H1 (cell line): ENCODE measurements at regions not wholly inside any gene's neighbourhood (a gene's known extent, or its start where the extent isn't known, plus 50 kb on each side); places are given as distances from the start of the nearest gene placed in this dataset.

Experiments
- CTCF ChIA-PET: fragments of 300-600 bp; sonication (Branson Sonifier 250); formaldehyde crosslinking; loops from one replicate; lab custom pipeline; 2021; ENCODE audit not compliant: partially characterized antibody; lab: Charles Lee
- POLR2A ChIA-PET: fragments of 300-600 bp; sonication (Branson Sonifier 250); formaldehyde crosslinking; loops from one replicate; lab custom pipeline; 2021; ENCODE audit warnings: inconsistent platforms; ENCODE audit not compliant: partially characterized antibody; lab: Charles Lee
- DNase-seq, 2 experiments: peaks; one replicate each; pipeline versions ENCODE4 v3.0.0 to v3.0.0-alpha.2; 2010 to 2022; ENCODE audit warnings: low spot score in 2 of 2, low read depth in 1 of 2, mixed read lengths in 1 of 2
- FAIRE-seq: peaks from 2 replicates; lab custom pipeline; 2011; peaks lifted over from hg19 to GRCh38; lab: Jason Lieb, UNC
- H2AFZ ChIP-seq: 2 replicates; pipeline ENCODE4 v1.8.1; 2012; ENCODE audit warnings: low read length, inconsistent platforms
- H2AK5ac ChIP-seq: 2 replicates; pipeline ENCODE4 v1.6.1; 2013; ENCODE audit warnings: low read depth, low read length
- H2BK120ac ChIP-seq: replicated peaks from 2 replicates; pipeline ENCODE3; 2013; ENCODE audit warnings: low read depth, low read length, inconsistent platforms
- H2BK12ac ChIP-seq: 2 replicates; pipeline ENCODE4 v1.6.1; 2013; ENCODE audit warnings: low read depth, low read length
- H2BK15ac ChIP-seq: 2 replicates; pipeline ENCODE4 v1.6.1; 2013; ENCODE audit warnings: low read length
- H2BK20ac ChIP-seq: 2 replicates; pipeline ENCODE4 v1.6.1; 2013; ENCODE audit warnings: low read length
- H2BK5ac ChIP-seq: 2 replicates; pipeline ENCODE4 v1.6.1; 2013; ENCODE audit warnings: low read depth, low read length
- H3K14ac ChIP-seq: 2 replicates; pipeline ENCODE4 v1.6.1; 2013; ENCODE audit warnings: inconsistent platforms; ENCODE audit not compliant: insufficient read length
- H3K18ac ChIP-seq: 2 replicates; pipeline ENCODE4 v1.6.1; 2013; ENCODE audit warnings: low read length; ENCODE audit errors: extremely low read depth
- H3K23ac ChIP-seq: 2 replicates; pipeline ENCODE4 v1.6.1; 2013; ENCODE audit warnings: inconsistent platforms; ENCODE audit not compliant: insufficient read length
- H3K23me2 ChIP-seq: 2 replicates; pipeline ENCODE4 v1.6.1; 2013; ENCODE audit warnings: low read depth, low read length
- H3K27ac ChIP-seq: 2 replicates; pipeline ENCODE4 v1.6.1; 2011; ENCODE audit warnings: low read depth, low read length, inconsistent platforms
- H3K27me3 ChIP-seq, 4 experiments: replicated peaks in 1 of 4; 1 replicate in 1 of 4; 2 replicates in 3 of 4; pipeline versions ENCODE4 v1.6.1 to v1.8.1; 2011 to 2013; ENCODE audit warnings: low read length in 3 of 4, mild to moderate bottlenecking in 3 of 4, inconsistent platforms in 2 of 4, mixed read lengths in 2 of 4, moderate library complexity in 1 of 4; ENCODE audit not compliant: control insufficient read depth in 3 of 4, insufficient read depth in 3 of 4; ENCODE audit errors: extremely low read depth in 1 of 4
- H3K36me3 ChIP-seq, 4 experiments: 2 replicates each; pipeline versions ENCODE4 v1.6.1 to v1.8.1; 2011 to 2013; ENCODE audit warnings: mild to moderate bottlenecking in 4 of 4, low read length in 3 of 4, moderate library complexity in 2 of 4, control low read depth in 1 of 4, inconsistent platforms in 1 of 4; ENCODE audit not compliant: insufficient read depth in 4 of 4, control insufficient read depth in 2 of 4
- H3K4ac ChIP-seq: replicated peaks from 2 replicates; pipeline ENCODE3; 2013; ENCODE audit warnings: low read length, low read depth, mixed read lengths, inconsistent platforms; ENCODE audit not compliant: insufficient read length
- H3K4me1 ChIP-seq, 4 experiments: replicated peaks in 1 of 4; 1 replicate in 1 of 4; 2 replicates in 3 of 4; pipeline versions ENCODE4 v1.6.1 to v1.8.1; 2011 to 2013; ENCODE audit warnings: low read length in 3 of 4, inconsistent platforms in 2 of 4, mixed read lengths in 1 of 4; ENCODE audit not compliant: insufficient read depth in 4 of 4, control insufficient read depth in 3 of 4
- H3K4me2 ChIP-seq, 2 experiments: 2 replicates each; pipeline versions ENCODE4 v1.6.1 to v1.8.1; 2011 to 2013; ENCODE audit warnings: low read depth in 2 of 2, low read length in 2 of 2, control low read depth in 1 of 2, inconsistent platforms in 1 of 2, mild to moderate bottlenecking in 1 of 2; ENCODE audit not compliant: insufficient read depth in 1 of 2
- H3K4me3 ChIP-seq, 4 experiments: fragments of 200-600, 300-600 bp in 1 of 4; sonication (generic), shearing (Covaris generic), sonication (Bioruptor Twin) in 1 of 4; 2 replicates each; pipeline versions ENCODE4 v1.5.1 to v1.8.1; 2011 to 2016; ENCODE audit warnings: low read length in 4 of 4, low read depth in 3 of 4, control low read depth in 2 of 4, inconsistent platforms in 2 of 4, mild to moderate bottlenecking in 2 of 4, mixed read lengths in 1 of 4, moderate library complexity in 1 of 4; ENCODE audit not compliant: insufficient read depth in 2 of 4; ENCODE audit errors: extremely low read depth in 1 of 4
- H3K56ac ChIP-seq: replicated peaks from 2 replicates; pipeline ENCODE3; 2013; ENCODE audit warnings: low read depth, mild to moderate bottlenecking, mixed read lengths, low read length, inconsistent platforms; ENCODE audit not compliant: insufficient read length
- H3K79me1 ChIP-seq: 2 replicates; pipeline ENCODE4 v1.6.1; 2013; ENCODE audit warnings: low read depth, low read length, control low read depth
- H3K79me2 ChIP-seq, 2 experiments: 2 replicates each; pipeline versions ENCODE4 v1.6.1 to v1.8.1; 2012 to 2013; ENCODE audit warnings: low read length in 2 of 2, mild to moderate bottlenecking in 2 of 2, inconsistent platforms in 1 of 2; ENCODE audit not compliant: insufficient read depth in 2 of 2, control insufficient read depth in 1 of 2
- H3K9ac ChIP-seq, 4 experiments: replicated peaks in 1 of 4; 1 replicate in 1 of 4; 2 replicates in 3 of 4; pipeline versions ENCODE4 v1.6.1 to v1.8.1; 2011 to 2013; ENCODE audit warnings: low read depth in 3 of 4, low read length in 3 of 4, control low read depth in 2 of 4, mild to moderate bottlenecking in 2 of 4, moderate library complexity in 2 of 4, inconsistent platforms in 1 of 4; ENCODE audit errors: extremely low read depth in 1 of 4
- H3K9me3 ChIP-seq, 2 experiments: 2 replicates each; pipeline versions ENCODE4 v1.6.1 to v1.8.1; 2012 to 2013; ENCODE audit warnings: mild to moderate bottlenecking in 2 of 2, moderate library complexity in 2 of 2, control low read depth in 1 of 2, inconsistent platforms in 1 of 2, low read depth in 1 of 2, low read length in 1 of 2, mixed read lengths in 1 of 2; ENCODE audit not compliant: insufficient read depth in 2 of 2
- H4K20me1 ChIP-seq, 2 experiments: replicated peaks in 1 of 2; 2 replicates each; pipeline versions ENCODE3 to v1.8.1; 2011 to 2013; ENCODE audit warnings: inconsistent platforms in 2 of 2, low read length in 2 of 2, mild to moderate bottlenecking in 1 of 2; ENCODE audit not compliant: insufficient read depth in 2 of 2, control insufficient read depth in 1 of 2
- H4K5ac ChIP-seq: 2 replicates; pipeline ENCODE4 v1.6.1; 2013; ENCODE audit warnings: low read length, low read depth, mixed read lengths, inconsistent platforms; ENCODE audit not compliant: insufficient read length
- H4K8ac ChIP-seq: 2 replicates; pipeline ENCODE4 v1.8.0; 2013; ENCODE audit warnings: mild to moderate bottlenecking, moderate library complexity, low read length, inconsistent platforms; ENCODE audit not compliant: insufficient read depth; ENCODE audit errors: extremely low read depth
- H4K91ac ChIP-seq: replicated peaks from 2 replicates; pipeline ENCODE3; 2013; ENCODE audit warnings: low read length, mixed read lengths, inconsistent platforms; ENCODE audit not compliant: insufficient read length
- CREB1 ChIP-seq: IDR thresholded peaks from 2 replicates; pipeline ENCODE4 v1.6.1; 2012; ENCODE audit warnings: inconsistent platforms
- JUN ChIP-seq: IDR thresholded peaks from 2 replicates; pipeline ENCODE4 v1.6.1; 2011; ENCODE audit warnings: low read depth, mild to moderate bottlenecking, improper control_type of control experiment, low read length
- ZNF274 ChIP-seq: IDR thresholded peaks from 2 replicates; pipeline ENCODE4 v1.7.0; 2012; ENCODE audit warnings: low read length, borderline replicate concordance; ENCODE audit errors: extremely low read depth
- WGBS, 2 experiments: shearing (Covaris generic) in 1 of 2; methylation state at CpG; one replicate each; pipeline versions ENCODE4 v1.1.6 to v1.1.7; 2013 to 2015; ENCODE audit warnings: low lambda C conversion rate in 2 of 2, mixed read lengths in 2 of 2, inconsistent platforms in 1 of 2, low coverage in 1 of 2, missing lambda C conversion rate in 1 of 2; ENCODE audit not compliant: insufficient replicate concordance in 2 of 2, insufficient coverage in 1 of 2, insufficient read length in 1 of 2; ENCODE audit errors: extremely low coverage in 1 of 2, missing lambda C conversion rate in 1 of 2; 5-methylcytosine and 5-hydroxymethylcytosine counted together

- no peak overlapping the region for H3K4ac ChIP-seq
- no peak overlapping the region for H4K5ac ChIP-seq
- H3K9ac ChIP-seq = no peak overlapping the region
- no peak overlapping the region for H4K91ac ChIP-seq
- no peak overlapping the region for H3K18ac ChIP-seq
- CTCF ChIA-PET = no interaction called here
- no peak overlapping the region for H2AK5ac ChIP-seq
- no peaks in the 10 kb centered on the region for H3K4me1 ChIP-seq
- H3K9me3 ChIP-seq = no peaks in the 10 kb centered on the region; a peak in 2 of 4 replicates
- no peak overlapping the region for H2BK15ac ChIP-seq
- H3K56ac ChIP-seq = no peak overlapping the region
- no peaks in the 10 kb centered on the region for H4K20me1 ChIP-seq
- H2BK5ac ChIP-seq = no peak overlapping the region
- no peak overlapping the region for H2AFZ ChIP-seq
- H3K27me3 ChIP-seq = no peaks in the 10 kb centered on the region
- H3K27ac ChIP-seq = no peak overlapping the region
- no peak for TF ChIP-seq JUN
- TF ChIP-seq CREB1 = no peak
- TF ChIP-seq ZNF274 = no peak
- H3K23ac ChIP-seq = no peak overlapping the region
- no peaks in the 10 kb centered on the region for H3K79me2 ChIP-seq
- H3K14ac ChIP-seq = no peak overlapping the region
- no peak overlapping the region for H4K8ac ChIP-seq
- FAIRE-seq (no peak), DNase-seq (no peak)
- no peaks in the 10 kb centered on the region for H3K36me3 ChIP-seq
- H2BK12ac ChIP-seq = no peak overlapping the region
- 96% methylated on average over 5 of the region's 5 CpGs; no CpG with 5 or more reads in 1 of the 2 experiments for WGBS, 2 experiments
- POLR2A ChIA-PET = no interaction called here
- H3K4me2 ChIP-seq = no peak overlapping the region
- H3K79me1 ChIP-seq = no peaks in the 10 kb centered on the region
- H2BK20ac ChIP-seq = no peak overlapping the region
- no peak overlapping the region for H3K4me3 ChIP-seq
- H2BK120ac ChIP-seq = no peak overlapping the region
- no peaks in the 10 kb centered on the region for H3K23me2 ChIP-seq
Observed at GRCh38 chr6:9979996-9980395, 434.9 kb downstream of the TFAP2A start.
